IMR-90 (cell line): ENCODE measurements at regions not wholly inside any gene's neighbourhood (a gene's known extent, or its start where the extent isn't known, plus 50 kb on each side); places are given as distances from the start of the nearest gene placed in this dataset.

Experiments
- ATAC-seq: fragments of 200-7000 bp; cut with Tn5 transposase; 2 replicates; pipeline ENCODE4 v1.9.1; 2020; ENCODE audit warnings: low read depth, mild to moderate bottlenecking, moderate library complexity
- BruUV-seq: library from RNA; stranded (reverse); fragments of 400-500 nt; replicated peaks from 2 replicates; lab custom pipeline; 2021; lab: Mats Ljungman, UMichigan
- CTCF ChIA-PET: fragments of 300-600 bp; formaldehyde crosslinking; extraction: SDS; loops from one replicate; lab custom pipeline; 2021; ENCODE audit warnings: antibody characterized with exemption; lab: Yijun Ruan, JAX
- POLR2A ChIA-PET: fragments of 300-600 bp; sonication (Branson Sonifier 250); formaldehyde crosslinking; loops from one replicate; lab custom pipeline; 2022; ENCODE audit warnings: antibody characterized with exemption; ENCODE audit not compliant: unreplicated experiment; lab: Charles Lee
- DNase-seq: peaks from one replicate; pipeline ENCODE4 v3.0.0; 2013
- H2AFZ ChIP-seq: replicated peaks from 2 replicates; pipeline ENCODE3; 2013; ENCODE audit warnings: low read length, mild to moderate bottlenecking; ENCODE audit not compliant: poor library complexity
- H2AK5ac ChIP-seq: 2 replicates; pipeline ENCODE4 v1.6.1; 2013; ENCODE audit warnings: low read depth, low read length, inconsistent platforms
- H2AK9ac ChIP-seq: replicated peaks from 2 replicates; pipeline ENCODE3; 2013; ENCODE audit warnings: mild to moderate bottlenecking, low read depth, low read length, moderate library complexity; ENCODE audit not compliant: poor library complexity
- H2BK120ac ChIP-seq: 2 replicates; pipeline ENCODE4 v1.6.1; 2013; ENCODE audit warnings: low read depth, low read length, inconsistent platforms
- H2BK15ac ChIP-seq: 3 replicates; pipeline ENCODE4 v1.6.1; 2013; ENCODE audit warnings: low read depth, low read length, inconsistent platforms
- H2BK20ac ChIP-seq: 2 replicates; pipeline ENCODE4 v1.6.1; 2013; ENCODE audit warnings: low read depth, mild to moderate bottlenecking, inconsistent platforms, low read length, moderate library complexity
- H2BK5ac ChIP-seq: 2 replicates; pipeline ENCODE4 v1.6.1; 2013; ENCODE audit warnings: mild to moderate bottlenecking, low read depth, low read length, inconsistent platforms; ENCODE audit not compliant: poor library complexity, severe bottlenecking
- H3K14ac ChIP-seq: replicated peaks from 2 replicates; pipeline ENCODE4 v1.6.1; 2013; ENCODE audit warnings: low read depth, low read length, inconsistent platforms
- H3K18ac ChIP-seq: 2 replicates; pipeline ENCODE4 v1.6.1; 2013; ENCODE audit warnings: low read depth, low read length, control low read depth
- H3K23ac ChIP-seq: 2 replicates; pipeline ENCODE4 v1.6.1; 2013; ENCODE audit warnings: low read depth, low read length, inconsistent platforms
- H3K27ac ChIP-seq: 2 replicates; pipeline ENCODE4 v1.5.1; 2013; ENCODE audit warnings: mild to moderate bottlenecking, control low read depth, low read length; ENCODE audit not compliant: insufficient read depth
- H3K27me3 ChIP-seq: 2 replicates; pipeline ENCODE4 v1.6.1; 2013; ENCODE audit warnings: low read length; ENCODE audit not compliant: control insufficient read depth, insufficient read depth
- H3K36me3 ChIP-seq: 2 replicates; pipeline ENCODE4 v1.6.1; 2013; ENCODE audit warnings: low read length, mixed read lengths; ENCODE audit not compliant: control insufficient read depth, insufficient read depth
- H3K4ac ChIP-seq: 2 replicates; pipeline ENCODE4 v1.6.1; 2013; ENCODE audit warnings: low read depth, low read length, inconsistent platforms
- H3K4me1 ChIP-seq: 2 replicates; pipeline ENCODE4 v1.6.1; 2013; ENCODE audit warnings: low read length, mixed read lengths; ENCODE audit not compliant: control insufficient read depth, insufficient read depth
- H3K4me2 ChIP-seq: 2 replicates; pipeline ENCODE4 v1.6.1; 2013; ENCODE audit warnings: low read depth, mild to moderate bottlenecking, control low read depth, low read length, moderate library complexity
- H3K4me3 ChIP-seq: 2 replicates; pipeline ENCODE4 v1.5.1; 2013; ENCODE audit warnings: low read depth, mild to moderate bottlenecking, control low read depth, low read length, moderate library complexity; ENCODE audit not compliant: insufficient read depth
- H3K56ac ChIP-seq: 2 replicates; pipeline ENCODE4 v1.6.1; 2013; ENCODE audit warnings: low read length, inconsistent platforms; ENCODE audit not compliant: insufficient read depth; ENCODE audit errors: extremely low read depth
- H3K79me1 ChIP-seq, 2 experiments: 2 replicates each; pipeline ENCODE4 v1.6.1; 2013; ENCODE audit warnings: low read length in 2 of 2, inconsistent platforms in 1 of 2, low read depth in 1 of 2
- H3K9ac ChIP-seq: 2 replicates; pipeline ENCODE4 v1.6.1; 2013; ENCODE audit warnings: low read depth, low read length, control low read depth
- H3K9me1 ChIP-seq: 2 replicates; pipeline ENCODE4 v1.6.1; 2013; ENCODE audit warnings: low read length, inconsistent platforms; ENCODE audit not compliant: insufficient read depth
- H3K9me3 ChIP-seq: 2 replicates; pipeline ENCODE4 v1.6.1; 2013; ENCODE audit warnings: low read length; ENCODE audit not compliant: control insufficient read depth, insufficient read depth
- H4K20me1 ChIP-seq: 2 replicates; pipeline ENCODE4 v1.6.1; 2013; ENCODE audit warnings: low read length, inconsistent platforms; ENCODE audit not compliant: insufficient read depth
- H4K5ac ChIP-seq: 2 replicates; pipeline ENCODE4 v1.6.1; 2013; ENCODE audit warnings: mild to moderate bottlenecking, low read depth, low read length, control low read depth
- H4K8ac ChIP-seq, 2 experiments: 2 replicates each; pipeline ENCODE4 v1.6.1; 2013; ENCODE audit warnings: low read depth in 2 of 2, low read length in 2 of 2, control low read depth in 1 of 2, inconsistent platforms in 1 of 2
- H4K91ac ChIP-seq: 2 replicates; pipeline ENCODE4 v1.6.1; 2013; ENCODE audit warnings: low read depth, low read length, inconsistent platforms; ENCODE audit not compliant: insufficient read depth
- BHLHE40 ChIP-seq: fragments of 150-350 bp; IDR thresholded peaks from 2 replicates; pipeline ENCODE4 v1.6.1; 2016; ENCODE audit warnings: mild to moderate bottlenecking, low read depth, low read length
- CEBPB ChIP-seq: IDR thresholded peaks from 2 replicates; pipeline ENCODE4 v1.6.1; 2012; ENCODE audit warnings: low read depth, low read length, improper control_type of control experiment
- CHD1 ChIP-seq: IDR thresholded peaks from 2 replicates; pipeline ENCODE4 v1.6.1; 2012; ENCODE audit warnings: low read depth, low read length, improper control_type of control experiment
- CTCF ChIP-seq: conservative IDR thresholded peaks from 2 replicates; pipeline ENCODE4 v1.5.1; 2012; ENCODE audit warnings: mild to moderate bottlenecking, low read depth, low read length, improper control_type of control experiment
- ELK1 ChIP-seq: fragments of 150-350 bp; IDR thresholded peaks from 2 replicates; pipeline ENCODE4 v1.6.1; 2016; ENCODE audit warnings: low read depth, mild to moderate bottlenecking, low read length, moderate library complexity, borderline replicate concordance
- FOS ChIP-seq: fragments of 150-350 bp; IDR thresholded peaks from 2 replicates; pipeline ENCODE4 v1.6.1; 2016; ENCODE audit warnings: low read depth, low read length
- MAFK ChIP-seq: IDR thresholded peaks from 2 replicates; pipeline ENCODE4 v1.6.1; 2012; ENCODE audit warnings: low read depth, low read length, improper control_type of control experiment
- MAZ ChIP-seq: IDR thresholded peaks from 2 replicates; pipeline ENCODE4 v1.6.1; 2012; ENCODE audit warnings: low read depth, mild to moderate bottlenecking, low read length, improper control_type of control experiment, moderate library complexity, borderline replicate concordance
- MXI1 ChIP-seq: IDR thresholded peaks from 2 replicates; pipeline ENCODE4 v1.6.1; 2012; ENCODE audit warnings: low read depth, mild to moderate bottlenecking, low read length, moderate library complexity, borderline replicate concordance
- NFE2L2 ChIP-seq: fragments of 150-350 bp; IDR thresholded peaks from 2 replicates; pipeline ENCODE4 v1.6.1; 2016; ENCODE audit warnings: low read depth, mild to moderate bottlenecking, low read length
- POLR2A ChIP-seq: IDR thresholded peaks from 2 replicates; pipeline ENCODE4 v1.6.1; 2012; ENCODE audit warnings: mild to moderate bottlenecking, low read depth, low read length
- RAD21 ChIP-seq: IDR thresholded peaks from 2 replicates; pipeline ENCODE4 v1.6.1; 2012; ENCODE audit warnings: low read length, improper control_type of control experiment
- RCOR1 ChIP-seq: IDR thresholded peaks from 2 replicates; pipeline ENCODE4 v1.6.1; 2012; ENCODE audit warnings: mild to moderate bottlenecking, low read length, improper control_type of control experiment; ENCODE audit not compliant: insufficient replicate concordance
- RFX5 ChIP-seq: IDR thresholded peaks from 2 replicates; pipeline ENCODE4 v1.8.0; 2012; ENCODE audit warnings: low read depth, mild to moderate bottlenecking, low read length, moderate library complexity
- SMC3 ChIP-seq: fragments of 150-350 bp; IDR thresholded peaks from 2 replicates; pipeline ENCODE4 v1.6.1; 2016; ENCODE audit warnings: low read depth, mild to moderate bottlenecking, antibody characterized with exemption, low read length, moderate library complexity
- USF2 ChIP-seq: fragments of 150-350 bp; IDR thresholded peaks from 2 replicates; pipeline ENCODE4 v1.6.1; 2017; ENCODE audit warnings: mild to moderate bottlenecking, antibody characterized with exemption, low read length, low read depth
- dilution Hi-C: fragments of 300-500 bp; cut with HindIII; formaldehyde crosslinking; loops from one replicate; pipeline ENCODE4 v1.14.3; 2018; ENCODE audit warnings: low sequenced_read_pairs; ENCODE audit not compliant: unreplicated experiment
- in situ Hi-C: fragments of 300-500 bp; cut with MboI; formaldehyde crosslinking; loops from 3 replicates; pipeline ENCODE4 v1.14.3; 2019; ENCODE audit warnings: low sequenced_read_pairs, inconsistent platforms, mixed read lengths
- intact Hi-C: fragments of 100-400 bp; cut with micrococcal nuclease; formaldehyde crosslinking; loops from 2 replicates; pipeline ENCODE4 v1.10.0; 2022

GRCh38 chrX:35711281-35711680, 86.9 kb upstream of the MAGEB16 start:
- Histone ChIP-seq H3K9me1 (no peaks in the 10 kb centered on the region), H2BK120ac (no peak overlapping the region), H2BK5ac (no peak overlapping the region), H3K36me3 (no peaks in the 10 kb centered on the region), H3K9ac (no peak overlapping the region), H3K4me3 (no peak overlapping the region), H4K5ac (no peak overlapping the region), H2AFZ (no peak overlapping the region), H4K20me1 (no peaks in the 10 kb centered on the region), H3K27ac (no peak overlapping the region), H3K79me1 (no peaks in the 10 kb centered on the region), H3K9me3 (no peaks in the 10 kb centered on the region), H3K56ac (no peak overlapping the region), H2BK20ac (no peak overlapping the region), H3K4ac (no peak overlapping the region), H4K8ac (no peak overlapping the region), H3K18ac (no peak overlapping the region), H2AK9ac (no peak overlapping the region), H3K4me2 (no peak overlapping the region), H2AK5ac (no peak overlapping the region), H3K4me1 (no peaks in the 10 kb centered on the region), H2BK15ac (no peak overlapping the region), H3K27me3 (no peaks in the 10 kb centered on the region), H3K14ac (no peak overlapping the region), H4K91ac (no peak overlapping the region), H3K23ac (no peak overlapping the region)
- TF ChIP-seq RFX5 = no peak
- TF ChIP-seq CHD1 = no peak
- no peak for TF ChIP-seq MAFK
- TF ChIP-seq FOS = no peak
- no peak for TF ChIP-seq BHLHE40
- TF ChIP-seq RAD21 = no peak
- no peak for TF ChIP-seq USF2
- TF ChIP-seq MAZ = no peak
- TF ChIP-seq NFE2L2 = no peak
- no peak for TF ChIP-seq POLR2A
- TF ChIP-seq ELK1 = no peak
- no peak for TF ChIP-seq CEBPB
- TF ChIP-seq MXI1 = no peak
- no peak for TF ChIP-seq SMC3
- TF ChIP-seq RCOR1 = no peak
- TF ChIP-seq CTCF = no peak
- BruUV-seq = no TSS peak
- intact Hi-C loops (no loop called here), in situ Hi-C loops (no loop called here), dilution Hi-C loops (no loop called here)
- ChIA-PET POLR2A (no interaction called here), CTCF (no interaction called here)
- DNase-seq = no peak
- no peak for ATAC-seq
